SK-N-SH treated with all-trans-retinoic acid at 6 μM for 48 hours (cell line): ENCODE measurements at regions not wholly inside any gene's neighbourhood (a gene's known extent, or its start where the extent isn't known, plus 50 kb on each side); places are given as distances from the start of the nearest gene placed in this dataset.

Experiments used
- PPARA ChIP-seq: fragments of 250-450 bp; sonication (Bioruptor Pico); IDR thresholded peaks from 2 replicates; pipeline ENCODE4 v1.5.0; 2020; ENCODE audit warnings: mild to moderate bottlenecking, borderline replicate concordance
- TCF4 ChIP-seq: fragments of 250-450 bp; sonication (Bioruptor Pico); IDR thresholded peaks from 2 replicates; pipeline ENCODE4 v1.8.0; 2021; ENCODE audit warnings: mild to moderate bottlenecking, moderate library complexity, borderline replicate concordance
- TF ChIP-seq, protein P1 (sequence below): fragments of 250-450 bp; sonication (Bioruptor Pico); IDR thresholded peaks from 2 replicates; pipeline ENCODE4 v1.8.0; 2020; ENCODE audit warnings: mild to moderate bottlenecking, moderate library complexity, borderline replicate concordance

DNA sequence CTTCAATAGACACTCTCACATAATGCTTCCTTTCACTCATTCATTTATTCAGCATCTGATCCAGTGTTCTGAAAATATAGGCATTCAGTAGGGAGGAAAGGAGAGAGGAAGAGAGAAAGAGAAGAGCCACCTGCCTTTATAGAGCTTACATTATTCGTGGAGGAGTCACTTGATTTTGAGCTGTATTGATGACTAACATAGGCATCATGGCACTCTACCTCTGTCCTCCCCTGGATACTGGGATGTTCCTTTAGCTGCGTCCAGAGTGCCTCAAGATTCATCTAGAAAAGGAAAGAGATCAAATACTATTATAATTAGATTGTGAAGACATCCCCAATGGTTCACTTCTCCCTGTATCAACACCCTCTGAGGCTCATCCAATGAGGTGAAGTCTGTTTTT lies 345.1 kb downstream of the SPATA31D1 start:
- TF ChIP-seq PPARA (CRISPR knock-in tag) (no peak), TCF4 (CRISPR knock-in tag) (no peak)
- TF ChIP-seq, protein P1, sequence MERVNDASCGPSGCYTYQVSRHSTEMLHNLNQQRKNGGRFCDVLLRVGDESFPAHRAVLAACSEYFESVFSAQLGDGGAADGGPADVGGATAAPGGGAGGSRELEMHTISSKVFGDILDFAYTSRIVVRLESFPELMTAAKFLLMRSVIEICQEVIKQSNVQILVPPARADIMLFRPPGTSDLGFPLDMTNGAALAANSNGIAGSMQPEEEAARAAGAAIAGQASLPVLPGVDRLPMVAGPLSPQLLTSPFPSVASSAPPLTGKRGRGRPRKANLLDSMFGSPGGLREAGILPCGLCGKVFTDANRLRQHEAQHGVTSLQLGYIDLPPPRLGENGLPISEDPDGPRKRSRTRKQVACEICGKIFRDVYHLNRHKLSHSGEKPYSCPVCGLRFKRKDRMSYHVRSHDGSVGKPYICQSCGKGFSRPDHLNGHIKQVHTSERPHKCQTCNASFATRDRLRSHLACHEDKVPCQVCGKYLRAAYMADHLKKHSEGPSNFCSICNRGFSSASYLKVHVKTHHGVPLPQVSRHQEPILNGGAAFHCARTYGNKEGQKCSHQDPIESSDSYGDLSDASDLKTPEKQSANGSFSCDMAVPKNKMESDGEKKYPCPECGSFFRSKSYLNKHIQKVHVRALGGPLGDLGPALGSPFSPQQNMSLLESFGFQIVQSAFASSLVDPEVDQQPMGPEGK (CRISPR knock-in tag), result no peak
